ENCODE measurements at regions not wholly inside any gene's neighbourhood (a gene's known extent, or its start where the extent isn't known, plus 50 kb on each side); places are given as distances from the start of the nearest gene placed in this dataset.

- TF ChIP-seq SIN3A (IDR thresholded peaks at IDR 0.05; ENCODE audit: borderline replicate concordance, insufficient read depth, low read length) (no peak), TAF1 (IDR thresholded peaks at IDR 0.05; ENCODE audit: borderline replicate concordance, insufficient read depth, low read length) (no peak), POLR2AphosphoS5 (IDR thresholded peaks at IDR 0.05; ENCODE audit: low read depth, low read length) (no peak), FOXP2 (optimal IDR thresholded peaks at IDR 0.05; ENCODE audit: borderline replicate concordance, extremely low read depth, extremely low read length, insufficient read depth) (no peak)
- TF ChIP-seq, protein P1, sequence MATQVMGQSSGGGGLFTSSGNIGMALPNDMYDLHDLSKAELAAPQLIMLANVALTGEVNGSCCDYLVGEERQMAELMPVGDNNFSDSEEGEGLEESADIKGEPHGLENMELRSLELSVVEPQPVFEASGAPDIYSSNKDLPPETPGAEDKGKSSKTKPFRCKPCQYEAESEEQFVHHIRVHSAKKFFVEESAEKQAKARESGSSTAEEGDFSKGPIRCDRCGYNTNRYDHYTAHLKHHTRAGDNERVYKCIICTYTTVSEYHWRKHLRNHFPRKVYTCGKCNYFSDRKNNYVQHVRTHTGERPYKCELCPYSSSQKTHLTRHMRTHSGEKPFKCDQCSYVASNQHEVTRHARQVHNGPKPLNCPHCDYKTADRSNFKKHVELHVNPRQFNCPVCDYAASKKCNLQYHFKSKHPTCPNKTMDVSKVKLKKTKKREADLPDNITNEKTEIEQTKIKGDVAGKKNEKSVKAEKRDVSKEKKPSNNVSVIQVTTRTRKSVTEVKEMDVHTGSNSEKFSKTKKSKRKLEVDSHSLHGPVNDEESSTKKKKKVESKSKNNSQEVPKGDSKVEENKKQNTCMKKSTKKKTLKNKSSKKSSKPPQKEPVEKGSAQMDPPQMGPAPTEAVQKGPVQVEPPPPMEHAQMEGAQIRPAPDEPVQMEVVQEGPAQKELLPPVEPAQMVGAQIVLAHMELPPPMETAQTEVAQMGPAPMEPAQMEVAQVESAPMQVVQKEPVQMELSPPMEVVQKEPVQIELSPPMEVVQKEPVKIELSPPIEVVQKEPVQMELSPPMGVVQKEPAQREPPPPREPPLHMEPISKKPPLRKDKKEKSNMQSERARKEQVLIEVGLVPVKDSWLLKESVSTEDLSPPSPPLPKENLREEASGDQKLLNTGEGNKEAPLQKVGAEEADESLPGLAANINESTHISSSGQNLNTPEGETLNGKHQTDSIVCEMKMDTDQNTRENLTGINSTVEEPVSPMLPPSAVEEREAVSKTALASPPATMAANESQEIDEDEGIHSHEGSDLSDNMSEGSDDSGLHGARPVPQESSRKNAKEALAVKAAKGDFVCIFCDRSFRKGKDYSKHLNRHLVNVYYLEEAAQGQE (IDR thresholded peaks at IDR 0.05; ENCODE audit: insufficient read depth in 1 of 2, low read depth in 2 of 2, low read length in 2 of 2) = no peak
Observed at GRCh38 chr15:89413877-89414276, 79.3 kb upstream of the POLG start.

Data from PFSK-1 (cell line).